Gastrocnemius medialis (tissue), 4 donors: ENCODE measurements at regions not wholly inside any gene's neighbourhood (a gene's known extent, or its start where the extent isn't known, plus 50 kb on each side); places are given as distances from the start of the nearest gene placed in this dataset.

ENCODE experiments used
- ATAC-seq, 2 donors: fragments of 150-250 bp; one replicate each; pipeline ENCODE4 v1.9.1; 2016
- DNase-seq, 2 donors: peaks; one replicate each; pipeline ENCODE4 v3.0.0-alpha.2; 2019
- H3K27ac ChIP-seq, 4 donors: fragments of 200-600 bp; sonication (generic); 1 replicate in 1 of 4; 2 replicates in 3 of 4; pipeline ENCODE4 v1.5.1; 2016 to 2018; ENCODE audit warnings: mild to moderate bottlenecking in 2 of 4, moderate library complexity in 1 of 4
- H3K27me3 ChIP-seq, 3 donors: fragments of 200-600 bp; sonication (generic) in 2 of 3; 1 replicate in 1 of 3; 2 replicates in 2 of 3; pipeline versions ENCODE4 v1.5.1 to v1.6.0; 2016 to 2019; ENCODE audit warnings: mild to moderate bottlenecking in 1 of 3, moderate library complexity in 1 of 3
- H3K36me3 ChIP-seq, 2 donors: fragments of 200-600 bp; sonication (generic) in 1 of 2; one replicate each; pipeline ENCODE4 v1.5.1; 2017 to 2018
- H3K4me1 ChIP-seq, 2 donors: fragments of 200-600 bp; sonication (generic) in 1 of 2; one replicate each; pipeline ENCODE4 v1.5.1; 2016 to 2017; ENCODE audit warnings: mild to moderate bottlenecking in 2 of 2
- H3K4me3 ChIP-seq, 4 donors: fragments of 200-600 bp; sonication (generic) in 3 of 4; 1 replicate in 1 of 4; 2 replicates in 3 of 4; pipeline ENCODE4 v1.5.1; 2016 to 2019; ENCODE audit warnings: mild to moderate bottlenecking in 2 of 4
- H3K9me3 ChIP-seq, 3 donors: fragments of 200-600 bp; sonication (generic) in 2 of 3; 1 replicate in 1 of 3; 2 replicates in 2 of 3; pipeline ENCODE4 v1.5.1; 2016 to 2019
- CTCF ChIP-seq, 5 experiments: fragments of 450-650 bp in 3 of 5; fragments of 200-600 bp in 2 of 5; sonication (generic) in 2 of 5; IDR thresholded peaks in 4 of 5; conservative IDR thresholded peaks in 1 of 5; 1 replicate in 4 of 5; 2 replicates in 1 of 5; pipeline ENCODE4 v1.5.1; 2016 to 2019; ENCODE audit warnings: antibody characterized with exemption in 5 of 5, mild to moderate bottlenecking in 3 of 5, moderate library complexity in 3 of 5
- POLR2A ChIP-seq, 2 donors: fragments of 450-650 bp; IDR thresholded peaks; one replicate each; pipeline ENCODE4 v1.6.1; 2017; ENCODE audit warnings: antibody characterized with exemption in 2 of 2, mild to moderate bottlenecking in 2 of 2, moderate library complexity in 2 of 2
- in situ Hi-C, 4 donors: fragments of 200-750 bp; cut with MboI; loops; one replicate each; pipeline versions ENCODE4 v1.15.0 to v1.8.0; 2017; ENCODE audit warnings: low sequenced_read_pairs in 4 of 4
- intact Hi-C: fragments of 100-400 bp; cut with DNase I; formaldehyde crosslinking; loops from one replicate; pipeline ENCODE4 v1.15.1; 2023; ENCODE audit warnings: low total_unique reads

- DNase-seq (no peak), ATAC-seq (no peak)
- TF ChIP-seq CTCF (IDR thresholded peaks at IDR 0.05 in 4 of 5, conservative IDR thresholded peaks at IDR 0.05 in 1 of 5) (no peak), POLR2A (IDR thresholded peaks at IDR 0.05) (no peak)
- H3K9me3 ChIP-seq = no peaks in the 10 kb centered on the region
- no peak overlapping the region for H3K4me3 ChIP-seq
- intact Hi-C loops = no loop called here
- H3K4me1 ChIP-seq = no peaks in the 10 kb centered on the region
- H3K27ac ChIP-seq = no peak overlapping the region
- in situ Hi-C loops = no loop called here
- no peaks in the 10 kb centered on the region for H3K27me3 ChIP-seq
- no peaks in the 10 kb centered on the region for H3K36me3 ChIP-seq
These were observed 82.6 kb upstream of the NPTX2 start for GRCh38 chr7:98534493-98534892.

DNA sequence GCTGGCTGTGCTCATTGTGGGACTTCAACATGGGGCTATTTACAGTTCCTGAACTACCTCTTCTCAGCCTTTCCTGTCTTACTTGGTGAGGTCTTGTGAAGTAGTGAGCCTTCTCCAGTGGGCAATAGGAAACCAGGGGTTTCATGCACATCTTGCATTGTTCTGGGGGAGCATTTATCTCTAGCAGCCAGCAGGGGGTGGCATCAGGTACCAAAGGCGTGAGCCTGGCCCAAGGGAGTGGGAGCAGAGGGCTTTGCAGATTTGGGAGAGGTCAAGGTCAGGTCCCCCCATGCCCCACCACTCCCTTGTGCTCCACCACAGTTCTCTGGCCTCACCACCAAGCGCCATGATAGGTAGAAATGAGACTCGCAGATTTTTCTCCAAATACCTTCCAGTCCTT is 85.4 kb upstream of the NPTX2 start:
- no peaks in the 10 kb centered on the region for H3K9me3 ChIP-seq
- H3K27ac ChIP-seq = no peak overlapping the region
- H3K27me3 ChIP-seq = no peaks in the 10 kb centered on the region
- in situ Hi-C loops = no loop called here
- no peaks in the 10 kb centered on the region for H3K36me3 ChIP-seq
- intact Hi-C loops = no loop called here
- no peak for TF ChIP-seq CTCF (IDR thresholded peaks at IDR 0.05 in 4 of 5, conservative IDR thresholded peaks at IDR 0.05 in 1 of 5)
- no peak for TF ChIP-seq POLR2A (IDR thresholded peaks at IDR 0.05)
- ATAC-seq (no peak), DNase-seq (no peak)
- H3K4me3 ChIP-seq = no peak overlapping the region
- H3K4me1 ChIP-seq = no peaks in the 10 kb centered on the region

- intact Hi-C loops = no loop called here
- no peak overlapping the region for H3K27ac ChIP-seq
- no peaks in the 10 kb centered on the region for H3K36me3 ChIP-seq
- DNase-seq (no peak), ATAC-seq (no peak)
- H3K27me3 ChIP-seq = no peaks in the 10 kb centered on the region
- H3K4me1 ChIP-seq = no peaks in the 10 kb centered on the region
- no peak overlapping the region for H3K4me3 ChIP-seq
- in situ Hi-C loops = no loop called here
- H3K9me3 ChIP-seq = no peaks in the 10 kb centered on the region
- no peak for TF ChIP-seq CTCF (IDR thresholded peaks at IDR 0.05 in 4 of 5, conservative IDR thresholded peaks at IDR 0.05 in 1 of 5)
- no peak for TF ChIP-seq POLR2A (IDR thresholded peaks at IDR 0.05)
These were observed 89.0 kb upstream of the NPTX2 start for GRCh38 chr7:98528079-98528478.

DNA sequence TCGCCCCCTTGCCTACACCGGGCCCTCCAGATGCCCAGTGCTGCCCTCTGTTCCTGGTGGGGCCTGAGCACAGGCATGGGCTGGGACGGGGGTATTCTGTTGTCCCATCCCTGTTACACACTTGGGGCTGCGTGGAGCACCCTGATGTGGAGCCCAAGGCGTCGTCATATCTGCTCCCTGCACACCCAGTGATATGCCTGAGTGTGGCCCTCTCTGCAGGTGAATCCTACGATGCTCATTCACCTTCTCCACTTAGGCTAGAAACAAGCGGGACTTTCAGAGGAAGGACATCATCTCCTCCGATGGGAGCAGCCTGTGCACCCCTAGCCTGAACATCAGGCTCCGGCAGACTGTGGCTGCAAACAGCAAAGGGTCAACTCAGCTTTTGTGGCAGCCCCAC is 91.0 kb upstream of the NPTX2 start:
- Histone ChIP-seq H3K36me3 (no peaks in the 10 kb centered on the region), H3K27ac (no peak overlapping the region), H3K4me3 (no peak overlapping the region), H3K27me3 (no peaks in the 10 kb centered on the region), H3K4me1 (no peaks in the 10 kb centered on the region), H3K9me3 (no peaks in the 10 kb centered on the region)
- ATAC-seq = no peak
- no peak for DNase-seq
- in situ Hi-C loops (no loop called here), intact Hi-C loops (no loop called here)
- no peak for TF ChIP-seq CTCF (IDR thresholded peaks at IDR 0.05 in 4 of 5, conservative IDR thresholded peaks at IDR 0.05 in 1 of 5)

DNA sequence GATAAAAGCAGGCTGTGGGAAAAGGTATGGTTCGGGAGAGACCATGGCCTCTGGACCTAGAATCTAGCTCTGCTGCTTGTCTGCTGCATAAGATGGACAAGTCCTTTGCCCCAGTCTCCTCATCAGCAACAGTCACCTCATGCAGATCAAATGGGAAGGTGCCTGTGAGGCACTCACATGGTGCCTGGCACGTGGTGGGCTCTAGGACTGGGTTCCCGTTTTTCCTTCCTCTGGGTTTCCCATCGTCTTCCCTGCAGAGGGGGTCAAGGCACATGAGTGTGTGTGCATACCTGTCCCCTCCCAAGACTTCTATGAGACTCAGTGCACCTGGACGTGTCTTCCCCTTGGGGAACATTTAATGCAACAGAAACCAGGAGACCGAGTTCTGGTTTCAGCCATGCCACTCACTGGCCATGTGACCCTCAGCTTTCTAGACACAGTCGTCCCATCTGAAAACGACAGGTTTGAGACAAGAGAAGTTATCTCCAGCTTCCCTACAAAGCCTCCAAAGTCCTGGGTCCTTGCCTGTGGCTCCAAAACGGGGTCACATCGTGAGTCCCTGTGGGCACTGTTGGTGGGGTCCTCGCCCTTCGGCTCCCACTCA is 95.9 kb upstream of the NPTX2 start:
- in situ Hi-C loops (no loop called here), intact Hi-C loops (no loop called here)
- Histone ChIP-seq H3K27ac (no peak overlapping the region), H3K36me3 (no peaks in the 10 kb centered on the region), H3K27me3 (no peaks in the 10 kb centered on the region), H3K4me1 (no peaks in the 10 kb centered on the region), H3K9me3 (no peaks in the 10 kb centered on the region), H3K4me3 (no peak overlapping the region)
- no peak for DNase-seq
- no peak for ATAC-seq
- TF ChIP-seq CTCF (IDR thresholded peaks at IDR 0.05 in 4 of 5, conservative IDR thresholded peaks at IDR 0.05 in 1 of 5) (no peak), POLR2A (IDR thresholded peaks at IDR 0.05) (no peak)
